T-cell (primary cell): ENCODE measurements at regions not wholly inside any gene's neighbourhood (a gene's known extent, or its start where the extent isn't known, plus 50 kb on each side); places are given as distances from the start of the nearest gene placed in this dataset.

Experiments used
- ATAC-seq, 4 experiments: fragments of 200-7000 bp in 3 of 4; fragments of 150-1000 bp in 1 of 4; cut with Tn5 transposase; replicated peaks in 1 of 4; 1 replicate in 3 of 4; 2 replicates in 1 of 4; pipeline ENCODE4 v1.10.0; 2021; ENCODE audit warnings: moderate library complexity in 3 of 4, mild to moderate bottlenecking in 2 of 4, moderate number of reproducible peaks in 1 of 4
- CTCF ChIA-PET, 2 donors: fragments of 300-600 bp; sonication (Branson Sonifier 250); formaldehyde crosslinking; loops; one replicate each; lab custom pipeline; 2022; ENCODE audit warnings: antibody characterized with exemption in 2 of 2; lab: Charles Lee
- POLR2A ChIA-PET, 2 donors: fragments of 300-600 bp; sonication (Branson Sonifier 250); formaldehyde crosslinking; loops; one replicate each; lab custom pipeline; 2022; ENCODE audit warnings: antibody characterized with exemption in 2 of 2; lab: Charles Lee
- DNase-seq, 35 experiments: peaks; one replicate each; pipeline versions ENCODE4 v3.0.0 to v3.0.0-alpha.2; 2013 to 2023
- H3K27ac ChIP-seq: one replicate; pipeline ENCODE4 v1.5.1; 2013; ENCODE audit warnings: low read length
- H3K27me3 ChIP-seq, 2 experiments: replicated peaks in 1 of 2; 1 replicate in 1 of 2; 2 replicates in 1 of 2; pipeline versions ENCODE4 v1.6.1 to v1.7.0; 2013; ENCODE audit warnings: low read length in 1 of 2, mixed read lengths in 1 of 2; ENCODE audit not compliant: control insufficient read depth in 2 of 2, insufficient read depth in 2 of 2; ENCODE audit errors: extremely low read depth in 1 of 2
- H3K36me3 ChIP-seq, 2 donors: 1 replicate in 1 of 2; 2 replicates in 1 of 2; pipeline versions ENCODE4 v1.6.1 to v1.7.0; 2013; ENCODE audit warnings: low read length in 1 of 2; ENCODE audit not compliant: control insufficient read depth in 2 of 2, insufficient read depth in 1 of 2; ENCODE audit errors: extremely low read depth in 1 of 2
- H3K4me1 ChIP-seq, 2 experiments: 1 replicate in 1 of 2; 2 replicates in 1 of 2; pipeline versions ENCODE4 v1.6.1 to v1.7.0; 2013; ENCODE audit warnings: low read length in 2 of 2, mixed read lengths in 1 of 2; ENCODE audit not compliant: insufficient read depth in 2 of 2, control insufficient read depth in 1 of 2; ENCODE audit errors: extremely low read depth in 1 of 2
- H3K4me3 ChIP-seq, 2 donors: 1 replicate in 1 of 2; 2 replicates in 1 of 2; pipeline versions ENCODE4 v1.5.1 to v1.7.0; 2013; ENCODE audit warnings: mild to moderate bottlenecking in 2 of 2, low read length in 1 of 2, moderate library complexity in 1 of 2; ENCODE audit not compliant: control insufficient read depth in 1 of 2; ENCODE audit errors: extremely low read depth in 1 of 2
- H3K9me3 ChIP-seq: 2 replicates; pipeline ENCODE4 v1.7.0; 2013
- H3K27ac Mint-ChIP-seq, 2 donors: one replicate each; pipeline ENCODE4 v1.8.0; 2020 to 2021; ENCODE audit warnings: mild to moderate bottlenecking in 2 of 2, mixed read lengths in 2 of 2
- H3K27me3 Mint-ChIP-seq, 2 donors: one replicate each; pipeline ENCODE4 v1.8.0; 2021 to 2022; ENCODE audit warnings: mixed read lengths in 2 of 2
- H3K36me3 Mint-ChIP-seq: one replicate; pipeline ENCODE4 v1.8.0; 2021; ENCODE audit warnings: mixed read lengths
- H3K4me1 Mint-ChIP-seq, 3 donors: one replicate each; pipeline ENCODE4 v1.8.0; 2020 to 2022; ENCODE audit warnings: mixed read lengths in 3 of 3, mild to moderate bottlenecking in 1 of 3
- H3K4me3 Mint-ChIP-seq, 3 donors: one replicate each; pipeline ENCODE4 v1.8.0; 2020 to 2022; ENCODE audit warnings: mild to moderate bottlenecking in 3 of 3, mixed read lengths in 3 of 3, moderate library complexity in 3 of 3
- H3K9me3 Mint-ChIP-seq, 3 donors: one replicate each; pipeline ENCODE4 v1.8.0; 2020 to 2022; ENCODE audit warnings: mixed read lengths in 3 of 3
- WGBS: methylation state at CpG from one replicate; pipeline ENCODE4 v1.1.5; 2013; ENCODE audit warnings: missing lambda C conversion rate; ENCODE audit not compliant: insufficient coverage; 5-methylcytosine and 5-hydroxymethylcytosine counted together

GRCh38 chr4:126633306-126633705, 999.5 kb upstream of the INTU start:
- POLR2A ChIA-PET: no interaction called here
- no CpG with 5 or more reads among the region's 2 CpGs for WGBS
- H3K27me3 Mint-ChIP-seq: no peaks in the 10 kb centered on the region

GRCh38 chr4:126637706-126638105, 995.1 kb upstream of the INTU start:
- Mint-ChIP-seq H3K27me3 (no peaks in the 10 kb centered on the region), H3K9me3 (peaks cover 8 to 25% (median 11%) of the 10 kb centered on the region in 3 donors), H3K36me3 (no peaks in the 10 kb centered on the region), H3K4me3 (no peak overlapping the region), H3K4me1 (no peaks in the 10 kb centered on the region), H3K27ac (no peak overlapping the region)
- ATAC-seq: no peak
- no peak overlapping the region for H3K27ac ChIP-seq
- H3K36me3 ChIP-seq: no peaks in the 10 kb centered on the region
- H3K9me3 ChIP-seq: no peaks in the 10 kb centered on the region
- 56% methylated on average over 1 of the region's 3 CpGs for WGBS
- no peak overlapping the region for H3K4me3 ChIP-seq
- no peak for DNase-seq
- CTCF ChIA-PET: no interaction called here
- no peaks in the 10 kb centered on the region for H3K27me3 ChIP-seq
- H3K4me1 ChIP-seq: no peaks in the 10 kb centered on the region
- POLR2A ChIA-PET: no interaction called here

More at GRCh38 chr4:126633306-126633705, 999.5 kb upstream of the INTU start:
- H3K36me3 Mint-ChIP-seq: no peaks in the 10 kb centered on the region
- H3K4me3 ChIP-seq: no peak overlapping the region
- ATAC-seq (no peak), DNase-seq (no peak)
- H3K27ac ChIP-seq: no peak overlapping the region
- H3K9me3 ChIP-seq: no peaks in the 10 kb centered on the region
- no peak overlapping the region for H3K27ac Mint-ChIP-seq
- H3K4me1 ChIP-seq: no peaks in the 10 kb centered on the region
- no peak overlapping the region for H3K4me3 Mint-ChIP-seq
- H3K36me3 ChIP-seq: no peaks in the 10 kb centered on the region
- CTCF ChIA-PET: no interaction called here
- H3K4me1 Mint-ChIP-seq: no peaks in the 10 kb centered on the region
- no peaks in the 10 kb centered on the region for H3K27me3 ChIP-seq
- H3K9me3 Mint-ChIP-seq: peaks cover 5 to 11% (median 6%) of the 10 kb centered on the region in 3 donors

GRCh38 chr4:126647320-126647719, 985.4 kb upstream of the INTU start:
- H3K27ac ChIP-seq: no peak overlapping the region
- no peaks in the 10 kb centered on the region for H3K4me1 ChIP-seq
- Mint-ChIP-seq H3K27ac (no peak overlapping the region), H3K27me3 (no peaks in the 10 kb centered on the region), H3K4me1 (no peaks in the 10 kb centered on the region), H3K9me3 (peaks cover 7 to 13% (median 12%) of the 10 kb centered on the region in 3 donors), H3K4me3 (no peak overlapping the region), H3K36me3 (no peaks in the 10 kb centered on the region)
- no peak for ATAC-seq
- H3K27me3 ChIP-seq: no peaks in the 10 kb centered on the region
- DNase-seq: no peak
- no peaks in the 10 kb centered on the region for H3K36me3 ChIP-seq
- H3K4me3 ChIP-seq: no peak overlapping the region
- WGBS: no CpG with 5 or more reads among the region's 3 CpGs
- ChIA-PET CTCF (no interaction called here), POLR2A (no interaction called here)
- H3K9me3 ChIP-seq: no peaks in the 10 kb centered on the region

GRCh38 chr4:126647756-126648397, 984.9 kb upstream of the INTU start:
- H3K27me3 Mint-ChIP-seq: no peaks in the 10 kb centered on the region
- Histone ChIP-seq H3K4me3 (no peak overlapping the region), H3K27me3 (no peaks in the 10 kb centered on the region), H3K36me3 (no peaks in the 10 kb centered on the region), H3K4me1 (no peaks in the 10 kb centered on the region), H3K27ac (no peak overlapping the region), H3K9me3 (no peaks in the 10 kb centered on the region)
- no peaks in the 10 kb centered on the region for H3K4me1 Mint-ChIP-seq
- no peak for ATAC-seq
- CTCF ChIA-PET: no interaction called here
- H3K27ac Mint-ChIP-seq: no peak overlapping the region
- WGBS: 80% methylated on average over 1 of the region's 3 CpGs
- POLR2A ChIA-PET: no interaction called here
- no peaks in the 10 kb centered on the region for H3K36me3 Mint-ChIP-seq
- H3K9me3 Mint-ChIP-seq: peaks cover 5 to 7% (median 7%) of the 10 kb centered on the region in 3 donors
- DNase-seq: no peak
- H3K4me3 Mint-ChIP-seq: no peak overlapping the region

- no peak overlapping the region for H3K27ac Mint-ChIP-seq
Observed at GRCh38 chr4:126658411-126658810, 974.3 kb upstream of the INTU start.

GRCh38 chr4:126661194-126661593, 971.6 kb upstream of the INTU start:
- Mint-ChIP-seq H3K27me3 (no peaks in the 10 kb centered on the region), H3K4me1 (no peaks in the 10 kb centered on the region), H3K36me3 (no peaks in the 10 kb centered on the region), H3K4me3 (no peak overlapping the region), H3K9me3 (peaks cover 3 to 9% (median 4%) of the 10 kb centered on the region in 3 donors), H3K27ac (no peak overlapping the region)
- no peak overlapping the region for H3K27ac ChIP-seq
- no peak overlapping the region for H3K4me3 ChIP-seq
- DNase-seq (no peak), ATAC-seq (no peak)
- CTCF ChIA-PET: no interaction called here
- no peaks in the 10 kb centered on the region for H3K9me3 ChIP-seq
- no peaks in the 10 kb centered on the region for H3K4me1 ChIP-seq
- H3K36me3 ChIP-seq: no peaks in the 10 kb centered on the region
- POLR2A ChIA-PET: no interaction called here
- no peaks in the 10 kb centered on the region for H3K27me3 ChIP-seq

More at GRCh38 chr4:126658411-126658810, 974.3 kb upstream of the INTU start:
- no CpG with 5 or more reads among the region's 1 CpG for WGBS
- DNase-seq (no peak), ATAC-seq (no peak)
- Histone ChIP-seq H3K36me3 (no peaks in the 10 kb centered on the region), H3K27me3 (no peaks in the 10 kb centered on the region), H3K4me1 (no peaks in the 10 kb centered on the region), H3K9me3 (no peaks in the 10 kb centered on the region), H3K27ac (no peak overlapping the region), H3K4me3 (no peak overlapping the region)
- ChIA-PET CTCF (no interaction called here), POLR2A (no interaction called here)
- no peaks in the 10 kb centered on the region for H3K27me3 Mint-ChIP-seq
- peaks cover 3 to 7% (median 4%) of the 10 kb centered on the region in 3 donors for H3K9me3 Mint-ChIP-seq
- H3K4me3 Mint-ChIP-seq: no peak overlapping the region
- H3K4me1 Mint-ChIP-seq: no peaks in the 10 kb centered on the region
- H3K36me3 Mint-ChIP-seq: no peaks in the 10 kb centered on the region

GRCh38 chr4:126664839-126665238, 967.9 kb upstream of the INTU start:
- Mint-ChIP-seq H3K9me3 (peaks cover 0 to 12% (median 7%) of the 10 kb centered on the region in 3 donors), H3K36me3 (no peaks in the 10 kb centered on the region), H3K4me3 (no peak overlapping the region), H3K4me1 (no peaks in the 10 kb centered on the region), H3K27ac (no peak overlapping the region), H3K27me3 (no peaks in the 10 kb centered on the region)
- ChIA-PET CTCF (no interaction called here), POLR2A (no interaction called here)
- H3K4me1 ChIP-seq: no peaks in the 10 kb centered on the region
- no peak for DNase-seq
- no peaks in the 10 kb centered on the region for H3K36me3 ChIP-seq
- no CpG with 5 or more reads among the region's 1 CpG for WGBS
- H3K27me3 ChIP-seq: no peaks in the 10 kb centered on the region
- no peak for ATAC-seq
- no peak overlapping the region for H3K27ac ChIP-seq
- no peak overlapping the region for H3K4me3 ChIP-seq
- no peaks in the 10 kb centered on the region for H3K9me3 ChIP-seq
